K562 (cell line): ENCODE measurements at regions not wholly inside any gene's neighbourhood (a gene's known extent, or its start where the extent isn't known, plus 50 kb on each side); places are given as distances from the start of the nearest gene placed in this dataset.

Source experiments
- EHMT2 ChIP-seq: fragments of 450-650 bp; IDR thresholded peaks from 2 replicates; pipeline ENCODE4 v1.6.1; 2018; ENCODE audit warnings: antibody characterized with exemption
- HDAC2 ChIP-seq: fragments of 450-650 bp; IDR thresholded peaks from 2 replicates; pipeline ENCODE4 v1.6.1; 2016; ENCODE audit warnings: mild to moderate bottlenecking
- LCOR ChIP-seq: sonication (generic); formaldehyde crosslinking; IDR thresholded peaks from 2 replicates; pipeline ENCODE4 v1.8.0; 2022; ENCODE audit warnings: mild to moderate bottlenecking, missing genetic modification reagents
- POLR2AphosphoS5 ChIP-seq: IDR thresholded peaks from 2 replicates; pipeline ENCODE4 v1.6.1; 2011; ENCODE audit warnings: mild to moderate bottlenecking, low read depth, low read length, moderate library complexity; ENCODE audit not compliant: control insufficient read depth, insufficient read depth
- SIN3A ChIP-seq, 2 experiments: fragments of 150-350 bp in 1 of 2; IDR thresholded peaks; 2 replicates each; pipeline ENCODE4 v1.6.1; 2011 to 2016; ENCODE audit warnings: borderline replicate concordance in 2 of 2, low read depth in 2 of 2, low read length in 2 of 2, mild to moderate bottlenecking in 2 of 2, moderate library complexity in 2 of 2; ENCODE audit not compliant: control insufficient read depth in 1 of 2
- XRCC4 ChIP-seq: IDR thresholded peaks from one replicate; pipeline ENCODE4 v1.6.1; 2011; ENCODE audit not compliant: insufficient read depth, insufficient read length; ENCODE audit errors: extremely low read depth
- YBX1 ChIP-seq: fragments of 450-650 bp; IDR thresholded peaks from 2 replicates; pipeline ENCODE4 v1.7.1; 2016; ENCODE audit warnings: mild to moderate bottlenecking
- ZNF274 ChIP-seq: IDR thresholded peaks from 2 replicates; pipeline ENCODE4 v1.6.1; 2011; ENCODE audit warnings: low read depth, mild to moderate bottlenecking, low read length, moderate library complexity, borderline replicate concordance
- TF ChIP-seq, protein P1 (sequence below), 3 experiments: IDR thresholded peaks in 2 of 3; conservative IDR thresholded peaks in 1 of 3; 2 replicates each; pipeline ENCODE4 v1.5.1; 2011 to 2012; ENCODE audit warnings: low read length in 3 of 3, mild to moderate bottlenecking in 3 of 3, control low read depth in 2 of 3, improper control_type of control experiment in 1 of 3, inconsistent platforms in 1 of 3, low read depth in 1 of 3, mixed read lengths in 1 of 3, moderate library complexity in 1 of 3; ENCODE audit not compliant: insufficient read depth in 2 of 3
- TF ChIP-seq, protein P2 (sequence below), 2 experiments: fragments of 200-800 bp in 1 of 2; sonication (Bioruptor generic) in 1 of 2; sonication (generic) in 1 of 2; formaldehyde crosslinking in 1 of 2; IDR thresholded peaks in 1 of 2; conservative IDR thresholded peaks in 1 of 2; 2 replicates each; pipeline versions ENCODE4 v1.5.0 to v1.6.1; 2016 to 2020; ENCODE audit warnings: missing compliant biosample characterization in 1 of 2, missing genetic modification characterization in 1 of 2, missing genetic modification reagents in 1 of 2

DNA sequence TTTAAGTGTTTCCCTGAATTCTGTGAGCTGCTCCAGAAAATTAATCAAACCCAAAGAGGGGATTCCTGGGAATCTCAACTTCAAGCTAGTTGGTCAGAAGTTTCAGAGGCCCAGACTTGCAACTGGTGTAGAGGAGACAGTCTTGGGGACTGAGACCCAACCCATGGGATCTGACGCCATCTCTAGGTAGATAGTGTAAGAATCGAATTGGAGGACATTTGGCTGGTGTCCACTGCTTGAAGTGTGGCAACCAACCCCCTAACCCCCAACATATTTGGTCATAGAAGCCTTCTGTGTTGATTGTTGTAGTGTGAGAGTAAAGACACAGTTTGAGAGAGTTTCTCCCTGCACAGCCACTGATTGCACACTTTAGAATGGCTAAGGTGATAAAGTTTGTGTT lies 103.5 kb upstream of the CARMIL1 start:
- TF ChIP-seq ZNF274 (no peak), YBX1 (no peak), EHMT2 (no peak), HDAC2 (no peak), SIN3A (IDR thresholded peaks at IDR 0.05; ENCODE audit: borderline replicate concordance in 2 of 2, control insufficient read depth in 1 of 2, low read depth in 2 of 2, low read length in 2 of 2) (no peak), XRCC4 (no peak), LCOR (no peak), POLR2AphosphoS5 (no peak)
- TF ChIP-seq, protein P1, sequence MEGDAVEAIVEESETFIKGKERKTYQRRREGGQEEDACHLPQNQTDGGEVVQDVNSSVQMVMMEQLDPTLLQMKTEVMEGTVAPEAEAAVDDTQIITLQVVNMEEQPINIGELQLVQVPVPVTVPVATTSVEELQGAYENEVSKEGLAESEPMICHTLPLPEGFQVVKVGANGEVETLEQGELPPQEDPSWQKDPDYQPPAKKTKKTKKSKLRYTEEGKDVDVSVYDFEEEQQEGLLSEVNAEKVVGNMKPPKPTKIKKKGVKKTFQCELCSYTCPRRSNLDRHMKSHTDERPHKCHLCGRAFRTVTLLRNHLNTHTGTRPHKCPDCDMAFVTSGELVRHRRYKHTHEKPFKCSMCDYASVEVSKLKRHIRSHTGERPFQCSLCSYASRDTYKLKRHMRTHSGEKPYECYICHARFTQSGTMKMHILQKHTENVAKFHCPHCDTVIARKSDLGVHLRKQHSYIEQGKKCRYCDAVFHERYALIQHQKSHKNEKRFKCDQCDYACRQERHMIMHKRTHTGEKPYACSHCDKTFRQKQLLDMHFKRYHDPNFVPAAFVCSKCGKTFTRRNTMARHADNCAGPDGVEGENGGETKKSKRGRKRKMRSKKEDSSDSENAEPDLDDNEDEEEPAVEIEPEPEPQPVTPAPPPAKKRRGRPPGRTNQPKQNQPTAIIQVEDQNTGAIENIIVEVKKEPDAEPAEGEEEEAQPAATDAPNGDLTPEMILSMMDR (IDR thresholded peaks at IDR 0.05 in 2 of 3, conservative IDR thresholded peaks at IDR 0.05 in 1 of 3; ENCODE audit: insufficient read depth in 2 of 3, low read depth in 1 of 3, low read length in 3 of 3), result no peak
- TF ChIP-seq, protein P2, sequence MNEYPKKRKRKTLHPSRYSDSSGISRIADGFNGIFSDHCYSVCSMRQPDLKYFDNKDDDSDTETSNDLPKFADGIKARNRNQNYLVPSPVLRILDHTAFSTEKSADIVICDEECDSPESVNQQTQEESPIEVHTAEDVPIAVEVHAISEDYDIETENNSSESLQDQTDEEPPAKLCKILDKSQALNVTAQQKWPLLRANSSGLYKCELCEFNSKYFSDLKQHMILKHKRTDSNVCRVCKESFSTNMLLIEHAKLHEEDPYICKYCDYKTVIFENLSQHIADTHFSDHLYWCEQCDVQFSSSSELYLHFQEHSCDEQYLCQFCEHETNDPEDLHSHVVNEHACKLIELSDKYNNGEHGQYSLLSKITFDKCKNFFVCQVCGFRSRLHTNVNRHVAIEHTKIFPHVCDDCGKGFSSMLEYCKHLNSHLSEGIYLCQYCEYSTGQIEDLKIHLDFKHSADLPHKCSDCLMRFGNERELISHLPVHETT (CRISPR knock-in tag; conservative IDR thresholded peaks at IDR 0.05 in 1 of 2, IDR thresholded peaks at IDR 0.05 in 1 of 2), result no peak
